Type B pancreatic cell (in vitro differentiated cells): ENCODE measurements at regions not wholly inside any gene's neighbourhood (a gene's known extent, or its start where the extent isn't known, plus 50 kb on each side); places are given as distances from the start of the nearest gene placed in this dataset.

Experiments used
- DNase-seq: peaks from one replicate; pipeline ENCODE4 v3.0.0; 2021; ENCODE audit warnings: mixed read lengths; ENCODE audit not compliant: unreplicated experiment; ENCODE audit errors: extremely low spot score
- H3K27ac Mint-ChIP-seq: 2 replicates; pipeline ENCODE4 v1.8.0; 2021; ENCODE audit warnings: mild to moderate bottlenecking, mixed read lengths
- H3K27me3 Mint-ChIP-seq: 2 replicates; pipeline ENCODE4 v1.8.0; 2021; ENCODE audit warnings: mixed read lengths
- H3K36me3 Mint-ChIP-seq: 2 replicates; pipeline ENCODE4 v1.8.0; 2021; ENCODE audit warnings: mixed read lengths
- H3K4me1 Mint-ChIP-seq: one replicate; pipeline ENCODE4 v1.8.0; 2021; ENCODE audit warnings: mixed read lengths; ENCODE audit not compliant: unreplicated experiment
- H3K4me3 Mint-ChIP-seq: 2 replicates; pipeline ENCODE4 v1.8.0; 2021; ENCODE audit warnings: mild to moderate bottlenecking, mixed read lengths
- H3K9me3 Mint-ChIP-seq: 2 replicates; pipeline ENCODE4 v1.8.0; 2021; ENCODE audit warnings: mixed read lengths
- TF ChIP-seq, protein P1 (sequence below): fragments of 200-600 bp; sonication (generic); conservative IDR thresholded peaks from 2 replicates; pipeline ENCODE4 v1.5.0; 2021; ENCODE audit warnings: antibody characterized with exemption, mild to moderate bottlenecking

DNA sequence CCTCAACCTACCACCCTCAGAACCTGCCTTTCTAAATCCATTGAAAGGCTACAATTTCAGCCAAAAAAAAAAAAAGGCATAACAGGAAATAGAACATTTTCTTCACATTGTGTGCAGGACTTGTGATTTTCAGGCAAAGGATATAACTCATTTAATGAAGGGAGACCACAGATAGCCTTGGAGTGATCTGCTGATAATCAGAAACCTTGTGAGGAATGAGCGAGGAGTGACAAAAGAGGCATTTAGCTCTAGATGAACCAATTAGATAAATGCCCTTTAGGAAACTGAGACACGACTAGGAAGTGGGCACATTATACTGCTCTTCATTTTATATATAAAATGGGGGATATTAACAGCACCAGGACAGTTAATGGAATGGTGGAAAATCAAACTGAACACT lies 216.5 kb upstream of the GRIA4 start:
- Mint-ChIP-seq H3K4me1 (no peaks in the 10 kb centered on the region), H3K36me3 (no peaks in the 10 kb centered on the region), H3K9me3 (no peaks in the 10 kb centered on the region), H3K27ac (no peak overlapping the region), H3K4me3 (no peak overlapping the region), H3K27me3 (no peaks in the 10 kb centered on the region)
- no peak for DNase-seq
- TF ChIP-seq, protein P1, sequence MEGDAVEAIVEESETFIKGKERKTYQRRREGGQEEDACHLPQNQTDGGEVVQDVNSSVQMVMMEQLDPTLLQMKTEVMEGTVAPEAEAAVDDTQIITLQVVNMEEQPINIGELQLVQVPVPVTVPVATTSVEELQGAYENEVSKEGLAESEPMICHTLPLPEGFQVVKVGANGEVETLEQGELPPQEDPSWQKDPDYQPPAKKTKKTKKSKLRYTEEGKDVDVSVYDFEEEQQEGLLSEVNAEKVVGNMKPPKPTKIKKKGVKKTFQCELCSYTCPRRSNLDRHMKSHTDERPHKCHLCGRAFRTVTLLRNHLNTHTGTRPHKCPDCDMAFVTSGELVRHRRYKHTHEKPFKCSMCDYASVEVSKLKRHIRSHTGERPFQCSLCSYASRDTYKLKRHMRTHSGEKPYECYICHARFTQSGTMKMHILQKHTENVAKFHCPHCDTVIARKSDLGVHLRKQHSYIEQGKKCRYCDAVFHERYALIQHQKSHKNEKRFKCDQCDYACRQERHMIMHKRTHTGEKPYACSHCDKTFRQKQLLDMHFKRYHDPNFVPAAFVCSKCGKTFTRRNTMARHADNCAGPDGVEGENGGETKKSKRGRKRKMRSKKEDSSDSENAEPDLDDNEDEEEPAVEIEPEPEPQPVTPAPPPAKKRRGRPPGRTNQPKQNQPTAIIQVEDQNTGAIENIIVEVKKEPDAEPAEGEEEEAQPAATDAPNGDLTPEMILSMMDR: no peak

DNA sequence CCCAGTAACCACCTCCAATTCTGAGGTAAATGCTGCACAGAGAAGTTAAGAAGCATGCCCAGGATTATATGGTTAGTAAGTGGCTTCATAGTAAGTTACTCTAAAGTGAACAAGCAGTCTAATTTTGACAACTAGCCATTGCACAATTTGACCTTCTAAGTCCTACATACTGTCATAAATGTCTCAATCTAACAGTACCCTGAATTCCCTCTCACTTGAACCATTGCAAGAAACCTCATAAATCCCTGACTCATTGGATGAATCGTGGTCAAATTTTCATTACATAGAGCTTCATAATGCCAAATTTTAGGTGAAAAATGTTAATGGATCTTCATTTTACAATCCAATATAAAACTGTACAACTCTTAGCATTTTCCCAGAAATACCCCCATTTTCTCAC lies 217.3 kb upstream of the GRIA4 start:
- DNase-seq: no peak
- TF ChIP-seq, protein P1: no peak
- Mint-ChIP-seq H3K9me3 (no peaks in the 10 kb centered on the region), H3K36me3 (no peaks in the 10 kb centered on the region), H3K4me1 (no peaks in the 10 kb centered on the region), H3K27me3 (no peaks in the 10 kb centered on the region), H3K27ac (no peak overlapping the region), H3K4me3 (no peak overlapping the region)

DNA sequence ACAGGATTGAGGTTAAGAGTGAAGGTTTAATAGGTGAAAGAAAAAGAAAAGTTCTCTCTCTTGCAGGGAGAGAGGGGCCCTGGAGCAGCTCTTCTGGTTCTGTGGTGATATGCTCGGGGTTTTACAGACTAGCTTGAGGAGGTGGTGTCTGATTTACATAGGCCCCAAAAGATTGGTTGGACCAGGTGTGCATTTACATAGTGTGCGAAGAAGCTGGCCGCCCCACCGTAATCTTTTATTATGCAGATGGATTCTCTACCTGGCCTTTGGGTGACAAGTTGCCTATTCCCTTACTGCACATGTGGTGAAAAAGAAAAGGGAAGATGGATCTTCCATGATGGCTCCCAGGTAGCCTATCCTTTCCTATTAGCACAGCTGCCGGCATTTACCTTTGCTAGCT lies 219.9 kb upstream of the GRIA4 start:
- H3K9me3 Mint-ChIP-seq: no peaks in the 10 kb centered on the region

DNA sequence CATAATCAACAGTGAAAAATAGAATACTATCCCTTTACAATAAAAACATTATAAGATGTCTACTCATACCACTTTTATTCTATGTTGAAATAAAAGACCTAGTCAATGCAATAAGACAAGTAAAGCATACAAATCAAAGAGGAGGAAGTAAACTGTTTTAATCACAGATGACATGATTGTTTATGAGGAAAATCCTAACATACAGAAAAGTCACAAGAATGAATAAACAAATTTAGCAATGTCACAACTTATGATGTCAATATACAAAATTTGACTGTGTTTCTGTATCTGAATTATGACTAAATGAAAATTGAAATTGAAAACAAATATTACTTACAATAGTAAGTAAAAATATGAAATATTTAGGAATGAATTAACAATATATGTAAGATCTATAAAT lies 221.9 kb upstream of the GRIA4 start:
- TF ChIP-seq, protein P1: no peak
- H3K9me3 Mint-ChIP-seq: no peaks in the 10 kb centered on the region
- H3K36me3 Mint-ChIP-seq: no peaks in the 10 kb centered on the region
- H3K4me3 Mint-ChIP-seq: no peak overlapping the region
- no peak for DNase-seq
- no peak overlapping the region for H3K27ac Mint-ChIP-seq
- H3K27me3 Mint-ChIP-seq: no peaks in the 10 kb centered on the region
- H3K4me1 Mint-ChIP-seq: no peaks in the 10 kb centered on the region

More for the DNA sequence above, 219.9 kb upstream of the GRIA4 start:
- TF ChIP-seq, protein P1: no peak
- DNase-seq: no peak
- H3K27me3 Mint-ChIP-seq: no peaks in the 10 kb centered on the region
- H3K4me3 Mint-ChIP-seq: no peak overlapping the region
- no peaks in the 10 kb centered on the region for H3K4me1 Mint-ChIP-seq
- H3K27ac Mint-ChIP-seq: no peak overlapping the region
- no peaks in the 10 kb centered on the region for H3K36me3 Mint-ChIP-seq

DNA sequence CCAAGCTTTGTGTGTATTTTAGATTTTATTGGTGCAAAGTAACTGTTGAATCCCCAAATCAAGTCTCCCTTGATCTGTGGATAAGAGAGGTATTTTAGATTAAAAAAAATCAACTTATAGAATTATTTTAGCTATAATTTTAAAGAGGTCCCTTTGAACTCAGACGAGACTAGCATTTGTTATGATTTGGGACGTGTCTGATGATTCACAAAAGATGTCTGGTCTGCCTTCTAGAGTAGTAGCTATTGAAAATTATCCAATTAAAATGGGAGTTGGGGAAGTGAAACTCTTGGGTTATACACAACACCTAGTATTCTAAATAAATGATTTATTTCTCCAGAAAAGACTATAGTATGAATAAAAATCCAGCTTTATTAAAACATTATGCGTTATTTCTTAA lies 227.9 kb upstream of the GRIA4 start:
- TF ChIP-seq, protein P1: no peak
- Mint-ChIP-seq H3K4me1 (no peaks in the 10 kb centered on the region), H3K27ac (no peak overlapping the region), H3K27me3 (no peaks in the 10 kb centered on the region), H3K36me3 (no peaks in the 10 kb centered on the region), H3K9me3 (no peaks in the 10 kb centered on the region), H3K4me3 (no peak overlapping the region)
- DNase-seq: no peak

DNA sequence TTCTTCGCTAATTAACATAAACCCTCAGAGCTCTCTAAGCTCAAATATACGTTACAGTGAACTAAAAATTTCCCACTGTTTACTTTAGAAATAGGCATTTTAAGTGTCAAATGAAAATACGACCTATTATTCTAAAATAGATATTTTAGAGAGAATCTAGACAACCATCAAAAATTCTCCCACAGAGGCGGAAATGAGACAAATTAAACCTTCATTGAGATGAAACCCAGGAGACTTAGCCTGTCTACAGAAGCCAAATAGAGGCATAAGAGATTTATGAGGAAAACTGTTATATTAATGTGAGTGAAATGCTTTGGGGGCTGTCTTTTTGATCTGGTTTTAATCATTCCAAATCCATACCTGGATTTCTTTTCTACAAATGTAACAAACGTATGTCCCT lies 232.0 kb upstream of the GRIA4 start:
- peaks cover 4% of the 10 kb centered on the region for H3K36me3 Mint-ChIP-seq
- DNase-seq: no peak
- H3K4me1 Mint-ChIP-seq: no peaks in the 10 kb centered on the region
- no peak overlapping the region for H3K27ac Mint-ChIP-seq
- no peaks in the 10 kb centered on the region for H3K27me3 Mint-ChIP-seq
- peaks cover 18% of the 10 kb centered on the region for H3K9me3 Mint-ChIP-seq
- no peak overlapping the region for H3K4me3 Mint-ChIP-seq
- TF ChIP-seq, protein P1: no peak
